HG03103 (cell line): ENCODE measurements at regions not wholly inside any gene's neighbourhood (a gene's known extent, or its start where the extent isn't known, plus 50 kb on each side); places are given as distances from the start of the nearest gene placed in this dataset.

Source experiments
- ATAC-seq: cut with Tn5 transposase; IDR thresholded peaks from one replicate; pipeline ENCODE4 v1.9.1; 2021; ENCODE audit warnings: low read depth; ENCODE audit not compliant: unreplicated experiment

DNA sequence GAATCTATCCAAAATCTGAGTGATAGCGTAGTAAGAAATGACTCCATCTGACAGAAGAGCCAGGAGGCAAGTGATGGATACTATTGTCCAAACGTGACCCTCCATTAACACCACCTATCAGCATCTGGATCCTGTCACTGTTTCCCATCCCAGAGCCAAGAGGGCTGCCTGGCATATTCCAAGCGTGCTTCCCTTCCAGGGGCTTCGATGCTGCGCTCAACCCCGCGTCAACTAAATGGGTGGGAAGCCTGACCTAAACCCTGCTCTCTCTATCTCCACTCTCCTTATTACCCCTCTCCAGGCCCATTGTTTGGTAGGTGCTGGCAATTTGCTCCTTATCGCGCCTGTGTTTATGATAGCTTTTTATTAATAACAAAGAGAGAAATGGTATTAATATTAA is 83.2 kb downstream of the NR2F2 start:
- no peak for ATAC-seq

GRCh38 chr15:96414875-96415274 is 84.4 kb downstream of the NR2F2 start:
- no peak for ATAC-seq

DNA sequence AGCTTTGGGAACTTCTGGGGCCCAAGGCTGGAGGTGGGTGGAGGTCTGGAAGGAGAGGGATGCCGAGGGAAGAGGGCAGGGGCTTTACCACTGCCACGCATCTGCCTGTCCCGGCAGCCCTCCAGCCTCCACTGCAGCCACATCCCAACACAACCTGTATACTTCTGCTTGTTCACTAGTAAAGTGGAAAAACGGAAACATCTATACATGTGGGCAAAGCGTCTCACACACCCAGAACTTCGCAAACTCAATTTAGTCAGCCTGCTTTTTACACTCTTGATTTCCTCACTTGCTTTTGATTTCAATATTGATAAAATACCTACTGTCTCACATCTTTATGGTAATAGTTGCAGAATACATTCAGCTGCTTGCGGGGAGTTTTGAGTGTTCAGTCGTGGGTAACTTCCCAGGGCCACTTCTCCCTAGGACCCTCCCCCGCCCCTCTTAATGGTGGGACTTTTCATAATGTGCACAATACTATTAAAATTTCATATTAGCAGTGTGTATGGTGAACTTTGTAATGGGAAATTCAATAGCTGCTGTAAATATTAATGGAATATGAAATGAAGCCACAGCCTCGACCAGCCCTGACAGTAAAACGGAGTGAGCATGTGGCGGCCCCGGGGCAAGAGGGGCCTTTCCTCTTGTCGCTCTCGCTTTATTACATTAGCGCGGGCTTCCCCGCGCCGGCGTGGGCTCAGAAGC is 85.2 kb downstream of the NR2F2 start:
- ATAC-seq: no peak

DNA sequence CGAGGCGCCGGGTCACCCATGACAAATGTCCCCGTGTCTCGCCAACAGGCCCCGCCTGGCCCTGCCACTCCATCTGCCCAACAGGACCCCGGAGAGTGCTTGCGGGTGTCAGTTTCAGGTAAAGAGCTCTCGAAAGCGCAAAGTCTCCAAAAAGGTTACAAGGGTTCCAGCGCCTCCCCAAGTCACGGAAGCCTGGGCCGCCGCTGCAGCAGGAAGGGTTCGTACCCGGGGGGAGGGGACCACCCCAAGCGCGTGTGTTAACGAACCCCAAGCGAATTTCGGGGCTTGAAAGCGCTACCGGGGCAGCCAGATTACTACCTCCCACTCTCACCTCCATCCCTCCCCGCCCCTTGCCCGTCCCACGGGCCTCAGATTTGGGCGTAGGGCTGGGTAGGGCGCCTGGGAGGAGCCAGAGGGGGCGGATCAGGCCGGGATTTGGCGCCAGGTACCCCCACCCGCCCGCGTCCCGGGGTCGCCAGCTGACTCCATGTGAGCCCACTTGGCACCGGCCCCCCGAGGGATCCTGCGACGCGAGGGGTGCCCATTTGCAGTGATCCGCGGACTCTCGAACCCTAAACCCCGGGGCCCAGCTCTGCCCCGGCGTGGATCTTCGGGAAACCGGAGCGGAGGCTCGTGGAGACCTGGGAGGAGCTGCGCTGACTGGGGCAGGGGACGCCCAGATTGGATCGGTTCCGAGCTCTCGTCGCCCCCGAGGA is 85.9 kb downstream of the NR2F2 start:
- no peak for ATAC-seq

DNA sequence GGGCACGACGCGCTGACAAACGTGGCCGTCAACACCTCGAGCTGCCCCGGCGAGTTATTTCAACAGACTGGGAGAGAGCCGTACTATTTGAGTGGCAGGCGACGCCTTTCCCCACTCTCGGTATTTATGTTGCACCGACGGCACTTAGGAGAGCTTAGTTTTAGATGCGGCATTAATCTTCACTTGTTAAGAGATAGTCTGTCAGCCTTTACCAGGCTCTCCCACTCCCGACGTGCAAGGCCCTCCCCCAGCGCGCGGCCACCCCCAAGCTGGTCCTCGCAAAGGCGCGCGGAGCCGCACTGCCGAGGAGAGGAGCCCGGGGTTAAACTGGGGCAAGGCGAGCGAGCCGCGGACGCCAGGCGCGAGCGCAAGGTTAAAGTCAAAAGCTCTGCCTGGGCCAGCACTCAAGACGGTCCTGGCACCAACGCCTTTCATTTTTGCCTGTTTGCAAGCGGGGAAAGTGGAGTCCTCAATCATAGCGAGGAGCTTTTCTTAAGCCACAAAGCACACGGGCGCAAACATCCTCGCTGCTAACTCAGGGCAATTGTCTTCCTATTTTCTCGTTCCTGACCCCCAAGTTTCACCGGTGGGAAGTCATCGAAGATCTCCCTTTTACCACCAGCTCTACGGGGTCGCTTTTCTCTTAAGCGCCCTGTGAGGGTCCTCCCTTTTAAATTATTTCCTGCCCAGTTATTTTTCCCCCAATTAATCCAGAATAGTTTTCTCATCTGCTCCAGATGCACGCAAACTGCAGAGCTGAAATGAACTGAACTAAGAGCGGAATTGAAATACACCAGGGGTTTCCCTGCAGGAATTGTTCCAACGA is 86.6 kb downstream of the NR2F2 start:
- no peak for ATAC-seq

DNA sequence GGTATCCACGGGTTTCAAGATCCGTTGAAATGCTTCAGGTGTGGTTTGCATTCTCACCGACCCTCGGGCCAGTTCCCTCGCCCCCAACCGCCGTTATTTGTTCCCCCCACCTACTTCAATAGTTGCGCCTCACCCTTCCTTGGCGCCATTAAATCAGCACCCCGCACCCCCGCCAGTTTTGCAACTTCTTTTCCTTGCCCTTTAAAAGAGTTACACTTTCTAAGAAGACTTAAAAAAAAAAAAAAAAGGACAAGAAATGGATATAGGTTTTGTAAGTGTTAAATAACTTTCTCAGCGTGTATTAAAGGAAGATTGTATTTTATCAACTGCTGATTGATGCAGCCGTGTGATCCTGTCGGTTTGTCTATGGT is 87.2 kb downstream of the NR2F2 start:
- ATAC-seq: no peak

GRCh38 chr15:96418146-96418545 is 87.6 kb downstream of the NR2F2 start:
- no peak for ATAC-seq

DNA sequence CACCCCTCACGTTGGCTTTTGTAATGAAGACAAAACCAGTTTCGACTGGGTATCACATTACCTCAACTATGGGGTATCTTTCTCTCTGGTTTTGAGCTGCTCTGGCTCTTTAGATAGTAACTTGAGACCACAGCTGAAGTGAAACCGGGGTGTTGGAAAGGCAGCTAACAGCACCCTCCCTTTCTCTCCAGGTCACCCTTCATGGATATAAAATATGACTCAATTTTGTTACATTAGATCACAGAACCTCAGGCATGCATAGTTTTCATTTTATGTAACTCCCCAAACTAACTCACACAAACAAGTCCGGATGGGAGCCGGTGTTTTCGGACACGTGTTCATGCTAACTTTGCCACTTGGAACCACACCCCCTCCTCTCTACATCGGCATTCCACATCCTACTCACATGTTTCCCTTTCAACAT is 90.7 kb downstream of the NR2F2 start:
- no peak for ATAC-seq

DNA sequence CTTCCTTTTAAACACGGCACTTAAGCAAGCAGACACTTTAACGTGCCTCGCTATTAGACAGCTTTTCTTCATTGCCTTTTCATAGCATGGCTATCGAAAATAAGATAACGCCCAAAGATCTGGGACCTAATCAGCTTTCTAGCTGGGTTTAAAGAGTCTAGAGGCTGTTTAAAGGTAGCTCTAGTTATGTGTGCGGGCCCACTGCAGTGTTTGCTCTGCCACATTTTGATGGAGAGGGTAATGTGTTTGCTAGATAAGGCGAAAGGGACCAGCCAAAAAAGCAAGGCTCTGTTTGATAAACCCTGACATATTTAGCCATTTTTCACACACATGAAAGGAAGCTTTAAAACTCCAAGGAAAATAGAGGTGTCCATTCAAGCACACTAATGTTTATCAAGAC is 91.6 kb downstream of the NR2F2 start:
- ATAC-seq: no peak

DNA sequence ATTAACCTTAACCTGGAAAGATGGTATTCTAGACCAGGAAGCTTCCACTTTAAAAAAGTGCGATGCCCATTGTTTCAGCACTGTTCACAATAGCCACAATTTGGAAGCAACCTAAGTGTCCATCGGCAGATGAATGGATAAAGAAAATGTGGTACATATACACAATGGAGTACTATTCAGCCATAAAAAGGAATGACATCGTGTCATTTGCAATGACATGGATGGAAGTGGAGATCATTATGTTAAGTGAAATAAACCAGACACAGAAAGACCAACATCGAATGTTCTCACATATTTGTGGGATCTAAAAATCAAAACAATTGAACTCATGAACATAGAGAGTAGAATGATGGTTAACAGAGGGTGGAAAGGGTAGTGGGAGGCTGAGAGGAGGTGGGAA is 94.2 kb downstream of the NR2F2 start:
- no peak for ATAC-seq

- no peak for ATAC-seq
Measured at GRCh38 chr15:96428742-96429141, 98.2 kb downstream of the NR2F2 start.

GRCh38 chr15:96431786-96432185 is 101.3 kb downstream of the NR2F2 start:
- no peak for ATAC-seq

DNA sequence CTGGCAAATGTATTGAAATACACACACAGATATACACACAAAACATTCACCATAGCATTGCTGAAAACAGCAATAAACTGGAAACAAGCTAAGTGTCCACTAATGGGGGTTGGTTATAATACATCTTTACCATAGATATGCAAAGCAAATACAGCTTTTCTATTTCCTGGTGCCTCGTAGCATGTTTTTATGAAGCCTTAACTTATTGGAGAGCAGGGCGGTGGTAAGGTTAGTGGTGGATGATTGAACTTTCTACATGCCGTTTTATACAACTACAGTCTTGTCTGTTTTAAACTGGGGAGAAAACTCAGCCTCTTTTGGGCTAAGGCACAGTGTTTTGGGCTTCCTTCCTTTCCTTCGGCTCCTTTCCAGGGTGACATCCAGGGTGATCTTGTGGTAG is 104.5 kb downstream of the NR2F2 start:
- ATAC-seq: no peak

DNA sequence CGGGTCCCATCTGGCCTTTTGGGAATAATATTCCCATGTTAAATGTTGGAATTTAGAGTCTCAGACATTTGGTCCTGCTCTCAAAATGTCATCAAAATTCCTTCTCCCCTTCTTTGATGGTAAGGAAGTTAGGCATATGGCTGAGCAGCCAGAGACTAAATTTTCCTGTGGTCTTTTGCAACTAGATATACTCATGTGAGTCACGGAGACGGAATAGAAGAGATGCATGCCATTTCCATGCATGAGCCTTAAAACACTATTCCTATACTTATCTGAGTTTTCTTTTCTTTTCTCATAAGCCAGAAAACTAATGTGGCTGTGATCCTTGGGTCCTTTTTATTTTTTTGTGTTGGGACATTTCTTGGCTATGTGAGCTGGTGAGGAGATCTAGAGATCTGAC is 105.3 kb downstream of the NR2F2 start:
- ATAC-seq: no peak

- no peak for ATAC-seq
Measured at GRCh38 chr15:96440978-96441377, 110.5 kb downstream of the NR2F2 start.

DNA sequence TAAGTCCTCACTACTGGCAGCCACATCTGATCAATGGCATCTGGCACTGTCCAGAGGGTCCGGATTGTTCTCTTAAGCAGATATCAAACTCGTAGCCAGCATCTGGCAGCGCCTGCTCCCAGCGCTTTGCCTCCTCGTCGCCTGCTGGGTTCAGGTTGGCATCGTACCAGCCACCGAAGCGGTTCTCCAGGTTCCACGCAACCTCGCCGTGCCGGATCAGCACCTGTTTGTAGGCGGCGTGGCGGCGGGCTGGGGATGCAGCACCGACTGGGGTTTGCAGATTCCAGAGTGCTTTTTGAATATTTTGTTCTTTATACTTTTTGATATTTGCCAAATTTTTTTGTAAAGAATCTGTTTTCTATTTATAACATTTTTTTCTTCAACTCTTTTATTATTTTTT is 111.6 kb downstream of the NR2F2 start:
- no peak for ATAC-seq

DNA sequence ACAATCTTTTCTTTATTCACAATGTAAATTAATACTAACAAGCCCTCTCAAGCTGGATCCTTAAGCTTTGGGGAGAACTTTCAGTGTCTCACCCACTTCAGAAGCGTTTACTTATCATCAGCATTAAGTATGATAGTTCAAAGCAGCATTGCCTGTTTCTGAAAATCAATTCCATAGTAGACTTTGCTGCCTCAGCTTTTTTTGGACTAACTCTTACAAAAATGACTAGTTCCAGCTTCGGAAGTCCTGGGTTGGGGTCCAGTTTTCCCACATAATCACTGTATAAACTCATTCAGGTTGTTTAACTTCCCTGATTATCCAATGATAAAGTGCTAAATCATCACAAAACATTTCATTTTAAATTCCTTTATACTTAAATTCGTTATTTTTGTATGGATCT is 114.4 kb downstream of the NR2F2 start:
- ATAC-seq: no peak

DNA sequence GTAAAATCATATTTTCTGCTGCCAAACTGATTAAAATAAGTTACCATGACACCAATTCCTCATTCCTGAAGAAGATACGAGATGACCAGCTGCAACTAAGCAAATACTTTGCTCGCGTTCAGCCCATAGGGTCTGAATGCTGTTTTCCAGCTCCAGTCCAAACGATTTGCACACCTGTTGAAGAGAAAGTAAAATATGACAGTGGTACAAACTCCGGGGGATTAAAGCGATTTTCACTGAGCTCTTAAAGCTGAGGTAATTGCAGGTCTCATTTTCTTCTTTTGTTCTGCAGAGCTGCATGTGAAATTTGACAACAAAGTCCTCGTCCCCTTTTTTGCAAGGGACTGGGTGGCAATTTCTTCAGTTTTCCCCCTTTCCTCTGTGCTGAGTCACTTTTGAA is 118.4 kb downstream of the NR2F2 start:
- no peak for ATAC-seq

DNA sequence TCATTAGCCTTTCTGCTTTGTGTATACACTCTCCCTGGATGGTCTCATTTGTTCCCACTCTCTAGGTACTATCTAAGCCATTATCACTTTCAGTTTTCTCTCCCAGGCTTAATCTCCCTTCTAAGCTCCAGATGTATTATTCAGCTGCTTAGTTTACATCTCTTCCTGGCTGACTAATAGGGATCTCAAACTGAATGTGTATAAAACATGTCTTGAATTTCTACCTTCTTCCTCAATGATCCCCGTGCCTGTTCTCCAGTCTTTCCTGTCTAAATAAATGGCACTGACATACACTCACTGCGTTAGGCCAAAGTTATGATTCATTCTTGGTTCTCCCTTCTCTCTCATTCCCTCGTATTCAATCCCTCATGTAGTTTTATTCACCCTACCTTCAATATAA is 127.3 kb downstream of the NR2F2 start:
- no peak for ATAC-seq

DNA sequence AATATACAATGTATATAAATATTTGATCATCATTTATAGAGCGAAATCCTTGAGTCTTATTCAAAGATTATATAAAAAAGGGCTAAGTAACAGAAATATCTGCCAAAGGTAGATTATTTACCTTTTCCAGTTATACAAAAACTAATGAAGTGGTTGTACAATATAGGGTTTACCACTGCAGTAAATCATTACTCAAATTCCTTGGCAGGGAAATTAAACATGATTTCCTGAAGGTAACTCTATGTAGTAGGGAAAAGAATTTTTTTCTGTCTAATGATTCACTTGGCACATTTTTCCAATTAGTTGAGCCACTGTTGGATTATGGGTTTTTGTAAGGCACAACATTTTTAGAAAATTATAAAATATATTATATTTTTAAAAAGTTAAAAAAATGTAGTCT is 129.6 kb downstream of the NR2F2 start:
- ATAC-seq: no peak
